Psoas muscle (tissue), 7 donors: ENCODE measurements at regions not wholly inside any gene's neighbourhood (a gene's known extent, or its start where the extent isn't known, plus 50 kb on each side); places are given as distances from the start of the nearest gene placed in this dataset.

Source experiments
- ATAC-seq, 4 donors: fragments of 200-7000 bp; cut with Tn5 transposase; one replicate each; pipeline ENCODE4 v1.9.1; 2020; ENCODE audit warnings: moderate library complexity in 3 of 4, mild to moderate bottlenecking in 2 of 4
- DNase-seq, 2 donors: peaks; one replicate each; pipeline ENCODE4 v3.0.0-alpha.2; 2020
- H3K27ac ChIP-seq: fragments of 200-600 bp; one replicate; pipeline ENCODE4 v1.8.0; 2022
- H3K27me3 ChIP-seq, 3 donors: fragments of 200-600 bp in 1 of 3; one replicate each; pipeline versions ENCODE4 v1.6.1 to v1.8.0; 2013 to 2022; ENCODE audit warnings: low read length in 2 of 3, mild to moderate bottlenecking in 2 of 3, moderate library complexity in 1 of 3; ENCODE audit not compliant: insufficient read depth in 3 of 3
- H3K36me3 ChIP-seq, 2 donors: fragments of 200-600 bp in 1 of 2; one replicate each; pipeline versions ENCODE4 v1.6.1 to v1.8.0; 2013 to 2022; ENCODE audit warnings: low read depth in 1 of 2, mild to moderate bottlenecking in 1 of 2, moderate library complexity in 1 of 2; ENCODE audit not compliant: insufficient read depth in 1 of 2
- H3K4me1 ChIP-seq: fragments of 200-600 bp; one replicate; pipeline ENCODE4 v1.8.0; 2022
- H3K4me3 ChIP-seq: fragments of 200-600 bp; one replicate; pipeline ENCODE4 v1.8.0; 2022; ENCODE audit warnings: mild to moderate bottlenecking
- H3K9me3 ChIP-seq: fragments of 200-600 bp; one replicate; pipeline ENCODE4 v1.8.0; 2022
- CTCF ChIP-seq: fragments of 200-600 bp; IDR thresholded peaks from one replicate; pipeline ENCODE4 v1.8.0; 2022; ENCODE audit warnings: antibody characterized with exemption
- WGBS, 3 donors: extraction: QIAGEN DNeasy Blood & Tissue Kit; methylation state at CpG; one replicate each; pipeline versions ENCODE4 v1.1.6 to v1.1.7; 2013; 5-methylcytosine and 5-hydroxymethylcytosine counted together
- intact Hi-C, 2 donors: fragments of 100-400 bp; cut with DNase I; formaldehyde crosslinking; loops; one replicate each; pipeline versions ENCODE4 v1.11.0 to v1.14.2; 2022
- donor health status: healthy with polysubstance abuse.
- donor health status: DM: no; HTN: no; CAD: no; lungs with moderate emphysema.
- donor health status: Bipolar disorder and iron deficiency.
- donor health status: healthy.
- donor health status: DM: yes; HTN: yes; CAD: no.
- donor health status: DM: no; HTN: no; CAD: no.
- donor health status: DM: yes; HTN: yes; CAD: no.

GRCh38 chr1:163796394-163796821 lies 474.7 kb downstream of the NUF2 start:
- no peak for DNase-seq
- TF ChIP-seq CTCF: no peak
- no peak for ATAC-seq
- no peaks in the 10 kb centered on the region for H3K36me3 ChIP-seq
- H3K4me1 ChIP-seq: no peaks in the 10 kb centered on the region
- no peak overlapping the region for H3K4me3 ChIP-seq
- 22 to 47% (median 32%) methylated on average over 2 of the region's 2 CpGs for WGBS, 3 donors
- intact Hi-C loops: no loop called here
- no peaks in the 10 kb centered on the region for H3K27me3 ChIP-seq
- peaks cover 9% of the 10 kb centered on the region for H3K9me3 ChIP-seq
- no peak overlapping the region for H3K27ac ChIP-seq

GRCh38 chr1:163797816-163798215 lies 476.1 kb downstream of the NUF2 start:
- H3K9me3 ChIP-seq: peaks cover 1% of the 10 kb centered on the region
- H3K4me1 ChIP-seq: no peaks in the 10 kb centered on the region
- no peak overlapping the region for H3K4me3 ChIP-seq
- TF ChIP-seq CTCF: no peak
- ATAC-seq (no peak), DNase-seq (no peak)
- H3K27ac ChIP-seq: no peak overlapping the region
- H3K27me3 ChIP-seq: no peaks in the 10 kb centered on the region
- intact Hi-C loops: no loop called here
- no peaks in the 10 kb centered on the region for H3K36me3 ChIP-seq

- Histone ChIP-seq H3K4me3 (no peak overlapping the region), H3K4me1 (no peaks in the 10 kb centered on the region), H3K36me3 (no peaks in the 10 kb centered on the region), H3K27me3 (no peaks in the 10 kb centered on the region), H3K9me3 (no peaks in the 10 kb centered on the region), H3K27ac (no peak overlapping the region)
- intact Hi-C loops: no loop called here
- ATAC-seq (no peak), DNase-seq (no peak)
- TF ChIP-seq CTCF: no peak
- 68 to 71% (median 71%) methylated on average over 6 of the region's 6 CpGs for WGBS, 3 donors
Observed at GRCh38 chr1:163799190-163799805, 477.5 kb downstream of the NUF2 start.

GRCh38 chr1:163807331-163808049 lies 485.7 kb downstream of the NUF2 start:
- H3K27me3 ChIP-seq: no peaks in the 10 kb centered on the region
- WGBS, 3 donors: 72 to 79% (median 79%) methylated on average over 3 of the region's 3 CpGs
- no peak overlapping the region for H3K4me3 ChIP-seq
- H3K27ac ChIP-seq: no peak overlapping the region
- TF ChIP-seq CTCF: no peak
- no peaks in the 10 kb centered on the region for H3K4me1 ChIP-seq
- no peaks in the 10 kb centered on the region for H3K36me3 ChIP-seq
- no peaks in the 10 kb centered on the region for H3K9me3 ChIP-seq
- ATAC-seq: no peak
- no peak for DNase-seq
- intact Hi-C loops: no loop called here
